ENCODE measurements at regions not wholly inside any gene's neighbourhood (a gene's known extent, or its start where the extent isn't known, plus 50 kb on each side); places are given as distances from the start of the nearest gene placed in this dataset.

GRCh38 chr7:98483276-98483963 lies 82.5 kb upstream of the BAIAP2L1 start:
- H3K27me3 ChIP-seq, result no peaks in the 10 kb centered on the region
- no peaks in the 10 kb centered on the region for H3K36me3 ChIP-seq
- DNase-seq, result no peak
- no peaks in the 10 kb centered on the region for H3K9me3 ChIP-seq
- no peak overlapping the region for H3K4me3 ChIP-seq

DNA sequence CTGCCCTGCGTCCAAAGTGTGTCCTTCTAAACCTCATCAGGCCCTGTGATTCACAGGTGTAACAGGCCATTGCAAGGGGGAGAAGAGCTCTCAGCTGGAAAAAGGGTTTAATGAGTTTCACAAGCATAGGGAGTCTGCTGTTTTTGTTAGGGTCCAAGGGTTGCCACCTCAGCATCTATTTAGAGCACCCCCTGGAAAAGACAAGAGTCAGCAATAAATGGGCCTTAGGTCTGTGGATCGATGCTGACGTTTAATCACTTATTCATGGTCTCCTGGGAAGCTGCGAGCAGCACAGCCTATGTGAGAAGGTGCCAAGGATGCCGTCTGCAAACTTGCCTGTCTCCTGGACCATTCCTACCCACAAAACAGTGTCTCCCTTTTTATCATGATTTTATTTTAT lies 78.4 kb upstream of the BAIAP2L1 start:
- Histone ChIP-seq H3K9me3 (no peaks in the 10 kb centered on the region), H3K27me3 (no peaks in the 10 kb centered on the region), H3K4me3 (no peak overlapping the region), H3K36me3 (no peaks in the 10 kb centered on the region)
- no peak for DNase-seq

DNA sequence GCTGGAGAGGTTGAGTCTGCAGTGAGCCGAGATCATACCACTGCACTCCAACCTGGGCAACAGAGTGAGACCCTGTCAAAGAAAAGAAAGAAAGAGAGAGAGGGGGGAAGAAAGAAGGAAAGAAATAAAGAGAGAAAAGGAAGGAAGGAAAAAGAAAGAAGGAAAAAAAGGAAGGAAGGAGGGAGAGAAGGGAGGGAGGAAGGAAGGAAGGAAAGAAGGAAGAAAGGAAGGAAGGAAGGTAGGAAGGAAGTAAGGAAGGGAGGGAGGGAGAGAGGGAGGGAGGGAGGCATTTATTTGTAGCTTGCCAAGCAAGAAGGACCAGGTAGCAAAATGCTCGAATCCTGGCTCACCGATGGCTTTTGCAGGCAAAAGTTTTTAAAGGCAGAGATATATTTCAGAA lies 74.5 kb upstream of the BAIAP2L1 start:
- no peak for DNase-seq
- no peaks in the 10 kb centered on the region for H3K9me3 ChIP-seq
- no peak overlapping the region for H3K4me3 ChIP-seq
- no peaks in the 10 kb centered on the region for H3K36me3 ChIP-seq
- no peaks in the 10 kb centered on the region for H3K27me3 ChIP-seq

DNA sequence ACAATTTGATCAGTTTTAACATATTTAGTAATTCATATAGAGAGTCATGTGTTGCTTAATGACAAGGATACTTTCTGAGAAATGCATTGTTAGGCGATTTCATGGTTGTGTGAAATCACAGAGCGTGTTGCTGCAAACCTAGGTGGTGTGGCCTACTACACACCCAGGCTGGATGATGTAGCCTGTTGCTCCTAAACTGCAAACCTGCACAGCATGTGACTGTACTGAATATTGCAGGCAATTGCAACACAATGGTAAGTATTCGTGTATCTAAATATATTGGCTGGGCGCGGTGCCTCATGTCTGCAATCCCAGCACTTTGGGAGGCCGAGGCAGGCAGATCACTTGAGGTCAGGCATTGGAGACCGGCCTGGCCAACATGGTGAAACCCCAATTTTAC lies 73.7 kb upstream of the BAIAP2L1 start:
- no peaks in the 10 kb centered on the region for H3K9me3 ChIP-seq
- H3K36me3 ChIP-seq, result no peaks in the 10 kb centered on the region
- H3K27me3 ChIP-seq, result no peaks in the 10 kb centered on the region
- H3K4me3 ChIP-seq, result no peak overlapping the region
- no peak for DNase-seq

GRCh38 chr7:98472521-98472954 lies 71.6 kb upstream of the BAIAP2L1 start:
- no peaks in the 10 kb centered on the region for H3K36me3 ChIP-seq
- no peaks in the 10 kb centered on the region for H3K27me3 ChIP-seq
- no peak overlapping the region for H3K4me3 ChIP-seq
- no peaks in the 10 kb centered on the region for H3K9me3 ChIP-seq
- no peak for DNase-seq

GRCh38 chr7:98470485-98471240 lies 69.8 kb upstream of the BAIAP2L1 start:
- no peaks in the 10 kb centered on the region for H3K27me3 ChIP-seq
- DNase-seq, result no peak
- H3K4me3 ChIP-seq, result no peak overlapping the region

DNA sequence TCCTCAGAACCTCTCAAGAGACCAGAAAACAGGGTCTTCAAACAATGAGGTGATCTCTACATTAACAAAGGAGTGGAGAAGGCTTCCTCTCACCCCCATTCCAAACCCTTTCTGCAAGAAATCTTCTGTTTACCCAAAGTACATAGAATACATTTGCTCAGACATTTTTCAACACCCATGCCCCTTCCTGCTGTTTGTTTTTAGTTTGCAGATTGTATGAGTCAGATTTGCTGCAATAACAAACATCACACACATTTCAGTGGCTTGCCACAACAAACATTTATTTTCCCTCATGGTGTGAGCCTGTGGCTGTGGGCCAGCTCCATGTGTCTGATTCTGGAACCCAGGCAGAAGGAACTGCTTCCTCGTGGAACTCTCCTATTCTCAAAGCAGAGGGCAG lies 68.2 kb upstream of the BAIAP2L1 start:
- Histone ChIP-seq H3K4me3 (no peak overlapping the region), H3K9me3 (no peaks in the 10 kb centered on the region), H3K36me3 (no peaks in the 10 kb centered on the region), H3K27me3 (no peaks in the 10 kb centered on the region)
- DNase-seq, result no peak

More at GRCh38 chr7:98470485-98471240, 69.8 kb upstream of the BAIAP2L1 start:
- H3K9me3 ChIP-seq, result no peaks in the 10 kb centered on the region
- H3K36me3 ChIP-seq, result no peaks in the 10 kb centered on the region

- Histone ChIP-seq H3K4me3 (no peak overlapping the region), H3K9me3 (no peaks in the 10 kb centered on the region), H3K27me3 (no peaks in the 10 kb centered on the region), H3K36me3 (no peaks in the 10 kb centered on the region)
- no peak for DNase-seq
Measured at GRCh38 chr7:98467570-98468312, 66.9 kb upstream of the BAIAP2L1 start.

DNA sequence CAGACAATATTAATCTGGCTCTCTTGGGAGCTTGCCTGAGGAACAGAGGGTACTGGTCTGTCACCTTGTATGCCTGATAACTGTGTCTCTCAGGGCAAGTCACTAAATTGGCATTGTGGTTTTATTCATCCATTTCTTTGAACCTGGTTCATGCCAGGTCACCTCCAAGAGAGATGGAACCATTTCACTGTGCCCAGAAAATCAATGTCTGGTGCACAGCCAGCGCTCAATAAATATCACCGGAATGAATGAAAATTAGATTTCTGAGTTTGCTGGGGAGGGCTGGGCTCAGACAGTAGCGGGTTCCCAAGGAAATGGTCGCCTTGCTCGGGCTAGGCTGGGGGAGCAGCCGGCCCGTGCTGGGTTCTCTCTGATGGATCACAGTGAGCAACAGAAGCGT lies 64.1 kb upstream of the BAIAP2L1 start:
- Histone ChIP-seq H3K4me3 (no peak overlapping the region), H3K27me3 (no peaks in the 10 kb centered on the region), H3K36me3 (no peaks in the 10 kb centered on the region), H3K9me3 (no peaks in the 10 kb centered on the region)
- DNase-seq, result no peak

- Histone ChIP-seq H3K4me3 (no peak overlapping the region), H3K27me3 (no peaks in the 10 kb centered on the region), H3K9me3 (no peaks in the 10 kb centered on the region), H3K36me3 (no peaks in the 10 kb centered on the region)
- DNase-seq, result peak; percentile 82
Measured at GRCh38 chr7:98464558-98464940, 63.7 kb upstream of the BAIAP2L1 start.

- no peaks in the 10 kb centered on the region for H3K36me3 ChIP-seq
- DNase-seq, result no peak
- no peaks in the 10 kb centered on the region for H3K27me3 ChIP-seq
- no peak overlapping the region for H3K4me3 ChIP-seq
- H3K9me3 ChIP-seq, result no peaks in the 10 kb centered on the region
Measured at GRCh38 chr7:98463837-98464557, 63.1 kb upstream of the BAIAP2L1 start.

DNA sequence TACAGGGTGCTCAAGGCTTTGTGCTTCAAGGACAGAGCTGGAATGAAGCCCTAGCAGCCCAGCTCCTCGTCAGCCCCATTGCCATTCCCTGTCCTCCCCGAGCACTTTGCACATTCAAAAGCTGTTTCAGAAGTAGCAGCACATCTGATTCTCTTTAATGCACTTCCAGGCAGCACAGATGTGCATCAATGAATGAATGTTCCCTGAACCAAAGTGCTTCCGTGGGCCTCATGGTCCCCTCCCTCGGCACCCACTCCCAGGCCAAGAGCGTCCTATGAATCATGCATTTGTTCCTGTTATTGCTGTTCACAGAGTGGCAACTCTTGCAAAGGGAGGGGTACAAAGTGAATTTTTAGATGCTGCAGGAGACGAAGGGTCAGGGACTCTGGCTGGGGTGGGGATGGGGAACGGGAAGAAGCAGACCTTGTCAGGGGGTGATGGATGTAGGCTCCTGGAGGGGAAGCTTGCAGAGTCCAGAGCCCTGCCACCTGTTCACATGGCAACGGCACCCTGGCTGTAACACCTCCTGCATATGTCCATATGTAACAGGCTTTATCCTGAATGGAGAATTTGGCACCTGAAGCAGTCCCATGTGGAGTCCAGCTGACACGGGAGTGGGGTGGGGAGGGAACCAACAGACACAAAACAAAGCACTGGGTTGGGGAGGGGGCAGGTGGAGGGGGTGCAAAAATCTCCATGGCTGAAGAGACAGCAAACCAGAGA lies 62.2 kb upstream of the BAIAP2L1 start:
- Histone ChIP-seq H3K9me3 (no peaks in the 10 kb centered on the region), H3K36me3 (no peaks in the 10 kb centered on the region), H3K27me3 (no peaks in the 10 kb centered on the region), H3K4me3 (no peak overlapping the region)
- DNase-seq, result no peak

DNA sequence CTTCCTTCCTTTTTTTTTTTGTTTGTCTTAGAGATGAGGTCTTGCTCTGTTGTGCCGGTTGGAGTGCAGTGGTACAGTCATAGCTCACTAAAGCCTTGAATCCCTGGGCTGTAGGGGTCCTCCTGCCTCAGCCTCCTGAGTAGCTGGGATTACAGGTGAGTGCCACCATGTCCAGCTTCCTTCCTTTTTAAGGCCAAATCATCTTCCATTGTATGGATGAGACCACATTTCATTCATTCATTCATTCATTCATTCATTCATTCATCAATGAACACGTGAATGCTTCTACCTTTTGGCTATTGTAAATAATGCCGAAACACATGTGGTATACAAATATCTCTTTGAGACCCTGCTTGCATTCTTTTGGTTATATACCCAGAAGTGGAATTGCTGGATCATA lies 60.0 kb upstream of the BAIAP2L1 start:
- Histone ChIP-seq H3K4me3 (no peak overlapping the region), H3K9me3 (no peaks in the 10 kb centered on the region), H3K27me3 (no peaks in the 10 kb centered on the region), H3K36me3 (no peaks in the 10 kb centered on the region)
- DNase-seq, result no peak

- DNase-seq, result no peak
- H3K4me3 ChIP-seq, result no peak overlapping the region
- no peaks in the 10 kb centered on the region for H3K27me3 ChIP-seq
Measured at GRCh38 chr7:98459529-98459928, 58.6 kb upstream of the BAIAP2L1 start.

GRCh38 chr7:98458090-98458875 lies 57.4 kb upstream of the BAIAP2L1 start:
- Histone ChIP-seq H3K9me3 (no peaks in the 10 kb centered on the region), H3K27me3 (no peaks in the 10 kb centered on the region), H3K36me3 (no peaks in the 10 kb centered on the region), H3K4me3 (no peak overlapping the region)
- DNase-seq, result no peak

More at GRCh38 chr7:98459529-98459928, 58.6 kb upstream of the BAIAP2L1 start:
- H3K9me3 ChIP-seq, result no peaks in the 10 kb centered on the region
- H3K36me3 ChIP-seq, result no peaks in the 10 kb centered on the region

DNA sequence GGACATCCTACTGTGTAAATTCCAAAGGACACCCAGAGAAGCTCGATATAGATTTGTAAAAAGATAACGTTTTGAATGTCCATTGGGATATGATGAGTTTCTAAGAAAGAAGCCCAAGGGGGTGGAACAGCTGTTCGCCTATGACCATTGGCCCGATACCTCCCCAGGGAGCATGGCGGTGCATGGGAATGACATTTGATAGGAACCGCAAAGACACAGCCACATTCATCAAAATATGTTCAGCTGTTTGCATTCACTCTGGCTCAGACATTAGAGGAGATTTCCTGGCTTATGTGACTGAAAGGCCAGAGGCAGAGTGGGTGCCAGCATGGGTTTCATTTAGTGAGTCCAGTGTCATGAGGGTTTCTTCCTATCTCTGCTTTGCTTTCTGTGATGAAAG lies 56.0 kb upstream of the BAIAP2L1 start:
- DNase-seq, result no peak
- Histone ChIP-seq H3K27me3 (no peaks in the 10 kb centered on the region), H3K4me3 (no peak overlapping the region), H3K9me3 (no peaks in the 10 kb centered on the region), H3K36me3 (no peaks in the 10 kb centered on the region)
